Neural progenitor cell (in vitro differentiated cells): ENCODE measurements at regions not wholly inside any gene's neighbourhood (a gene's known extent, or its start where the extent isn't known, plus 50 kb on each side); places are given as distances from the start of the nearest gene placed in this dataset.

ENCODE experiments used
- CTCF ChIP-seq: fragments of 200-600 bp; sonication (generic); IDR thresholded peaks from 2 replicates; pipeline ENCODE4 v1.5.1; 2017; ENCODE audit warnings: antibody characterized with exemption, mild to moderate bottlenecking
- EZH2 ChIP-seq: fragments of 200-600 bp; sonication (generic); IDR thresholded peaks from 2 replicates; pipeline ENCODE4 v1.6.1; 2017; ENCODE audit warnings: antibody characterized with exemption, mild to moderate bottlenecking, moderate library complexity

GRCh38 chr1:218778257-218779126, 395.2 kb upstream of the LYPLAL1 start:
- no peak for TF ChIP-seq CTCF
- no peak for TF ChIP-seq EZH2
